ENCODE measurements at regions not wholly inside any gene's neighbourhood (a gene's known extent, or its start where the extent isn't known, plus 50 kb on each side); places are given as distances from the start of the nearest gene placed in this dataset.

DNA sequence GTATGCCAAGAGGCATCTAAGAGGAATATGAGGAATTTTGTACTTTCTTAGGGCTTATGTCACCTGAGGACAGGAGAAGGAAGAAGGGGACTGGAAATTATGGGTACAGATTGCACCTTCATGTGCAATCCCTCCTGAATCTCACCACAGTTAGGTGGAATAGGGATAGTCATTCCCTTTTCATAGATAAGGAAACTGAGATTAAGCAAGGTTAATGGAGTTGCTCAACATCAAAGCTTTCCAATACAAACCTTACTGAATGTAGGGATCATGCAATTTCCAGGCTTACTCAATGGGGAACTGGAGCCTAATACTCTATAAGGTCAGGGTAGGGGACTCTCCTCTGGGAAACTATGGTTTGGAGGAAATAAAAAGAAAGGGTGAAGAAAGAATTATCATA lies 133.0 kb downstream of the C11orf87 start:
- H2AFZ ChIP-seq (ENCODE audit: low read length, unreplicated experiment): no peak overlapping the region
- no peaks in the 10 kb centered on the region for H3K36me3 ChIP-seq (ENCODE audit: insufficient read depth, low read length)
- no peaks in the 10 kb centered on the region for H3K4me1 ChIP-seq (ENCODE audit: control insufficient read depth, insufficient read depth, low read length, unreplicated experiment)
- H3K4me3 ChIP-seq (ENCODE audit: low read depth, low read length): no peak overlapping the region
- no peak overlapping the region for H3K27ac ChIP-seq (ENCODE audit: low read depth, low read length)
- no peaks in the 10 kb centered on the region for H3K27me3 ChIP-seq (ENCODE audit: insufficient read depth, low read length)
- no peaks in the 10 kb centered on the region for H3K79me2 ChIP-seq (ENCODE audit: control insufficient read depth, insufficient read depth, low read length, unreplicated experiment)

DNA sequence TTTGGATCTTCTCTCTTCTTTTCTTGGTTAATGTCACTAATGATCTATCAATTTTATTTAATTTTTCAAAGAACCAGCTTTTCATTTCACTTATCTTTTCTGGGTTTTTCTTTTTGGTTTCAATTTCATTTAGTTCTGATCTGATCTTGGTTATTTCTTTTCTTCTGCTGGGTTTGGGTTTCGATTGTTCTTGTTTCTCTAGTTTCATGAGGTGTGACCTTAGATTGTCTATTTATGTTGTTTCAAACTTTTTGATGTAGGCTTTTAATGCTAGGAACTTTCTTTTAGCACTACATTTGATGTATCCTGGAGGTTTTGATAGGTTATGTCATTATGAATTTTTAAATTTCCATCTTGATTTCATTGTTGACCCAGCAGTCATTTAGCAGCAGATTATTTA lies 142.3 kb downstream of the C11orf87 start:
- Histone ChIP-seq H3K4me3 (ENCODE audit: low read depth, low read length) (no peak overlapping the region), H2AFZ (ENCODE audit: low read length, unreplicated experiment) (no peak overlapping the region), H3K27me3 (ENCODE audit: insufficient read depth, low read length) (peaks cover 8% of the 10 kb centered on the region; the same call in 1 of the 2 replicates), H3K27ac (ENCODE audit: low read depth, low read length) (no peak overlapping the region), H3K4me1 (ENCODE audit: control insufficient read depth, insufficient read depth, low read length, unreplicated experiment) (no peaks in the 10 kb centered on the region), H3K79me2 (ENCODE audit: control insufficient read depth, insufficient read depth, low read length, unreplicated experiment) (no peaks in the 10 kb centered on the region), H3K36me3 (ENCODE audit: insufficient read depth, low read length) (no peaks in the 10 kb centered on the region)

DNA sequence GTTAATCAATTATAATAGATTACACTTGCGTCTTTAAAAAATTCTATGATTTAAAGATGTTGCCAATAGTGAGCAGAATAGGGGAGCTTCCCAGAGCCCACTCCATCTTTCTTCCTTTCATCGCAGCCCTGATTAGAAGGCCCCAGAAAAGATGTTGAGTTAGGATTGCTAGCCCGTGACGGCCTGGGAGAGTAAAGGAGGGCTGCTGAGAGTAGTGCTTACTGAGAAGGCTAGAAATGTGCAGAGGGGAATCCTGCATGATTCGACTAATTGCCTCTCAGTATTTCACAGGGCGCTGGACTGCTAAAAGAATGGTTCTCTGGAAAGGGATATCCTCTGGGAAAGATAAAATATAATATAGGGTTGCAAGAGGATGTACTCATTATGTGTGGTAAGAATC lies 160.5 kb downstream of the C11orf87 start:
- no peaks in the 10 kb centered on the region for H3K79me2 ChIP-seq (ENCODE audit: control insufficient read depth, insufficient read depth, low read length, unreplicated experiment)
- H3K36me3 ChIP-seq (ENCODE audit: insufficient read depth, low read length): no peaks in the 10 kb centered on the region
- no peaks in the 10 kb centered on the region for H3K27me3 ChIP-seq (ENCODE audit: insufficient read depth, low read length)
- H3K4me3 ChIP-seq (ENCODE audit: low read depth, low read length): no peak overlapping the region
- no peak overlapping the region for H2AFZ ChIP-seq (ENCODE audit: low read length, unreplicated experiment)
- no peak overlapping the region for H3K27ac ChIP-seq (ENCODE audit: low read depth, low read length)
- peaks cover 16% of the 10 kb centered on the region for H3K4me1 ChIP-seq (ENCODE audit: control insufficient read depth, insufficient read depth, low read length, unreplicated experiment)

DNA sequence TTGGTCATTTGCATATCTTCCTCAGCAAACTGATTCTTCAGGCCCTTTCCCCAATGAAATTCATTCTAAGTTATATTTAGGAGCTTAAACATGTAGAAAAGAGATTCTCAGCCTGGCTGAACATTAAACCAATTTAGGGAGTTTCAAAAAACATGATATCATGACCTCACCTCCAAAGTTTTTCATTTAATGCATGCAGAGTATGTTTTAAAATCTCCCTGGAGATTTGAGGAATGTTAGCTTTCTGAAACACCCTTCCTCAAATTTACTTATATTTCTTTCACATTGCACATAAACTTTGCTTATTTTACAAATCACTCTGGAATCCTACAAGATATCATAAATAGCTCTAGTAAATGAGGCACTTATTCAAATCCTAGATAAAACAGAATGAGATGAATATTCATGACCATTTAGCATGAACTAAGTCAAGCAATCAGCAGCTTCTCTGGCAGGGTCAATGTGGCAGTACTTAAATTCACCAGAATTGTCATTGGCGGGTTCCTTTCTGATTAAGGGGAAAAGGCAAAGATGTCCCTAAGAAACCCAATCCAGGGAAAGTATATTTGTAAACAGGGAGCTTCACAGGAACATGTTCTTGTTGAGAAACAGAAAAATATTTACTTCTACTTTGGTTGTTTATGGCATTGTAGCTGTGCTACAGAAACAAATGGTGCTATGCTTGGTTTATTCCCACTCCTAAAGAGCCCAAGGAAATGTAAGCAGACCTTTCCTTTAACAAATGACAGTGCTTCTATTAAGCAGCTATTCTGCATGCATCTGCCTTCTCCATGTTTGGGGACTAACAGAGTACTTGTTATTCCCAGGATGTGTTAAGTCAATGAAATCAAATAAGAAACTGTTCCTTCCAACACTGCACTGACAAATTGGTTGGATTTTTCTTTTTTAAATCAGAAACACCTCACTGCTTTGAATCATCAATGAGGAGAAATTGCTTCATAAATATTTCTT lies 162.3 kb downstream of the C11orf87 start:
- Histone ChIP-seq H3K4me3 (ENCODE audit: low read depth, low read length) (no peak overlapping the region), H3K36me3 (ENCODE audit: insufficient read depth, low read length) (no peaks in the 10 kb centered on the region), H3K79me2 (ENCODE audit: control insufficient read depth, insufficient read depth, low read length, unreplicated experiment) (no peaks in the 10 kb centered on the region)

DNA sequence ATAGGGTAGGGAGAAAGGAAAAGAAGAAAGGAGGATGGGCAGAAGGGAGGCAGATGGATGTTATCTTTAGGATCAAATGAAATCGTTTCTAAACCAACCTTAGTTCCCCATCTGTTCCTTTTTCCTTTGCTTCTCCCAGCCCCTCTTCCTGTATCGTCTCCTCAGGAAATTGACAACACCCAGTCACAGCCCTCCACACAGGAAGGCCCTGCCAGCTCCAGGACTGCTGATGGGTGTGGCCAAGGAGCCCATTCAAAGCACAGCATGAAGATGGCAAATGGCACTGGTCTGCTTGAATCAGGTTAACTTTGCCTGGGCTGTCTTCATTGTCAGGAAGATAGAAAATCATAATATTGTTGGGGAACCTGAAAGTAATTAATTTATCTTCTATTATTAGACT lies 164.8 kb downstream of the C11orf87 start:
- H3K36me3 ChIP-seq (ENCODE audit: insufficient read depth, low read length): no peaks in the 10 kb centered on the region
- no peak overlapping the region for H3K27ac ChIP-seq (ENCODE audit: low read depth, low read length)
- no peaks in the 10 kb centered on the region for H3K79me2 ChIP-seq (ENCODE audit: control insufficient read depth, insufficient read depth, low read length, unreplicated experiment)
- H3K4me1 ChIP-seq (ENCODE audit: control insufficient read depth, insufficient read depth, low read length, unreplicated experiment): peaks cover 16% of the 10 kb centered on the region
- no peak overlapping the region for H3K4me3 ChIP-seq (ENCODE audit: low read depth, low read length)
- no peaks in the 10 kb centered on the region for H3K27me3 ChIP-seq (ENCODE audit: insufficient read depth, low read length)
- no peak overlapping the region for H2AFZ ChIP-seq (ENCODE audit: low read length, unreplicated experiment)

More for the DNA sequence above, 162.3 kb downstream of the C11orf87 start:
- H3K4me1 ChIP-seq (ENCODE audit: control insufficient read depth, insufficient read depth, low read length, unreplicated experiment): peaks cover 16% of the 10 kb centered on the region
- H3K27ac ChIP-seq (ENCODE audit: low read depth, low read length): no peak overlapping the region
- no peaks in the 10 kb centered on the region for H3K27me3 ChIP-seq (ENCODE audit: insufficient read depth, low read length)
- peak overlapping the region; percentile 24 for H2AFZ ChIP-seq (ENCODE audit: low read length, unreplicated experiment)

DNA sequence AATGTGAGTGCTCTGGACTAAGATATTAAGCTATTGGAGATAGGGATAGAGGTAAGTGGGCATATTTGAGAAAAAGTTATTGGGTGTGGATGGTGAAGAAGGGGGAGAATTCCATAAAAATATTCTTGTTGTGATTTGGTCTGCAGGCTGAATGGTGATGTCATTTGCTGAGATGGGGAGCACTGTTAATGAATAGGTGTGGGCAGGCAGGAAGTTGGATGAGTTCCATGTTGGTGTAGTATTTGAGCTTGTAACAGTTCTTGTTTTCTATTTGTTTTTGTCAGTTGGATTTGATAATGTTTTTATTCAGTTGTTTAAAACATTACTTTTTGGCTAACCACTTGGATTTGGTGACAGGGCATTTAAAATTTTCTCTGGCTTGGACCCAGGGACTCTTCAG lies 168.8 kb downstream of the C11orf87 start:
- Histone ChIP-seq H2AFZ (ENCODE audit: low read length, unreplicated experiment) (no peak overlapping the region), H3K36me3 (ENCODE audit: insufficient read depth, low read length) (no peaks in the 10 kb centered on the region), H3K27me3 (ENCODE audit: insufficient read depth, low read length) (peaks cover 10% of the 10 kb centered on the region; the same call in 1 of the 2 replicates), H3K27ac (ENCODE audit: low read depth, low read length) (no peak overlapping the region), H3K4me3 (ENCODE audit: low read depth, low read length) (no peak overlapping the region), H3K4me1 (ENCODE audit: control insufficient read depth, insufficient read depth, low read length, unreplicated experiment) (no peaks in the 10 kb centered on the region), H3K79me2 (ENCODE audit: control insufficient read depth, insufficient read depth, low read length, unreplicated experiment) (no peaks in the 10 kb centered on the region)

DNA sequence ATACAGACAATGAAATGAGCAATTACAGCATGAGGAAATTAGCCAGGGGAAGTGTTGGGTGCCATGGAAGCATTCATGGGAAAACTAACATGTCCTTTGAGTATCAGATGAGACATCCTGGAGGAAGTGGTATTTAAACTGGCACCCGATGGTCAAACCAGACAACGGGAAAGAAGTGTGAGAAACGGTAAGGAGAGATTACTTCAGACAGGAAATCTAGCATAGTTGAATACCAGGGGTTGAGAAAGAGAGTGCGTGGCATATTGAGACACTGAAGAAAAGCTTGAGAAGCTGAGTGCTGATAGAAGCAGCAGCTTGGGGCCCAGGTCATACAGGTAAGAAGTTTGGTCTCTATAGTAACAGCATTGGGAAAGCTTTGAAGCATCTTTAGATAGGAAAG lies 175.3 kb downstream of the C11orf87 start:
- Histone ChIP-seq H3K27me3 (ENCODE audit: insufficient read depth, low read length) (peaks cover 17% of the 10 kb centered on the region; the same call in 1 of the 2 replicates), H3K27ac (ENCODE audit: low read depth, low read length) (no peak overlapping the region), H3K4me1 (ENCODE audit: control insufficient read depth, insufficient read depth, low read length, unreplicated experiment) (no peaks in the 10 kb centered on the region), H3K79me2 (ENCODE audit: control insufficient read depth, insufficient read depth, low read length, unreplicated experiment) (no peaks in the 10 kb centered on the region), H3K36me3 (ENCODE audit: insufficient read depth, low read length) (no peaks in the 10 kb centered on the region), H2AFZ (ENCODE audit: low read length, unreplicated experiment) (no peak overlapping the region), H3K4me3 (ENCODE audit: low read depth, low read length) (no peak overlapping the region)

DNA sequence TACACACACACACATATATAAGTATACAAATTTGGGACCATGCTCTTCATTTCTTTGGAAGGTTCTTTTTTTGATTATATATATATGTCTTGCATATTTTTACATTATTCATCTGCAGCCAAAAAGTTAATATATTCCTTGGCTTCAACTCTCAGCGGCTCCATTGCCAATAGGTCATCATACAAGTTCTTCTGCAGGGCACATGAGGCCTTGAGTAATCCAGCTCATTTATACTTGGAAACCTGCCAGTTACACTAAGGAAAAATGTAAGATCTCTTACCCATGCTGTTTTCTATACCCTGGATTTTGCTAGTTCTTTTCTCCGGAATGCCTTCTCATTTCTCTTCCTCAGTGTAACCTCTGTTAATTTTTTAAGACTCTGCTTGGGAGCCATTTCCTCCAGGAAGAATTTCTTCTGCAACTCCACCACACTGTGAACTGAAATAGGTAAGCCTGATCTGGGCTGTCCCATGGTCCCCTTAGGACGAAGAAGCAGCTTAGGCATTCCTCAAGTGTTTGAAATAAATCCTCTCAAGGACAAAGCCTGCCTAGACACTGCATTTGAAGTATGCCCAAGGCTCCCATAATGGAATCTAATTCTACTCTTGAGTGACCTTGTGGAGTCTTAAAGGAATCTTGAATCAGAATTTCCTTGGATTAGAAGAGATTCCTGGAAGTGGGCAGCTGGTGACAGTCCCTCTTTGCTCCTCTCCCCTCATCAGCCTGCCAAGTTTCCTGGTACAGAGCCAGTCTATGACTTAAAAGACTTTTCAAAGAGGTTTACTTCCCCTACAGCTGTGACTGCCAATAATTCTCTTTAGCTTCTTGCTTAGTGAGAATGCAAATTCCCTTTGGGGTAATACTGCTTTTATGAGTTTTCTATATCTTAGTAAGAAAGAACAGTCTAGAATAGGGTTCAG lies 182.8 kb downstream of the C11orf87 start:
- no peak overlapping the region for H3K27ac ChIP-seq (ENCODE audit: low read depth, low read length)
- no peak overlapping the region for H2AFZ ChIP-seq (ENCODE audit: low read length, unreplicated experiment)
- H3K4me1 ChIP-seq (ENCODE audit: control insufficient read depth, insufficient read depth, low read length, unreplicated experiment): no peaks in the 10 kb centered on the region
- H3K36me3 ChIP-seq (ENCODE audit: insufficient read depth, low read length): no peaks in the 10 kb centered on the region
- H3K4me3 ChIP-seq (ENCODE audit: low read depth, low read length): no peak overlapping the region
- H3K27me3 ChIP-seq (ENCODE audit: insufficient read depth, low read length): peaks cover 10% of the 10 kb centered on the region; the same call in 1 of the 2 replicates
- no peaks in the 10 kb centered on the region for H3K79me2 ChIP-seq (ENCODE audit: control insufficient read depth, insufficient read depth, low read length, unreplicated experiment)

DNA sequence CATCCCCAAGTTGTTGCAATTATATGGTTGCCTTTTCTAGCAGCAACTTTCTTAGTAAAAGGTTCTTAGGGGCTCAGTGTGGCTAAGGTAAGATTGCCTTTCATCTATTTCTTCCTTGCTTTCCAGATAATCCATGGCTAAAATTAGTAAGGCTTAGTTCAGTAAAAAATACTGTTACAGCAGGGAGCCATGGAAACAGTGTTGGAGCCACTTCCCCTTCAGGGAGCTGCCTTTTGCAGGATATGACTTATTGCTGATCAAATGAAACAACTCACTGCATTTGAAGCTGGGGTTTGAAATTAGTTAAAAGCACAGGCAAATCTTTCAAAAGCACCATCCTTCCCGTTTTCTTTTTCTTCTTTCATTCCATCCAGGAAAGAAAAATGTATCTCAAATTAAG lies 184.3 kb downstream of the C11orf87 start:
- Histone ChIP-seq H3K4me3 (ENCODE audit: low read depth, low read length) (no peak overlapping the region), H3K79me2 (ENCODE audit: control insufficient read depth, insufficient read depth, low read length, unreplicated experiment) (no peaks in the 10 kb centered on the region), H3K4me1 (ENCODE audit: control insufficient read depth, insufficient read depth, low read length, unreplicated experiment) (no peaks in the 10 kb centered on the region), H3K27ac (ENCODE audit: low read depth, low read length) (no peak overlapping the region), H2AFZ (ENCODE audit: low read length, unreplicated experiment) (no peak overlapping the region), H3K27me3 (ENCODE audit: insufficient read depth, low read length) (0 out of 2 replicates have a peak, but pooled peaks cover 4% of the 10 kb centered on the region), H3K36me3 (ENCODE audit: insufficient read depth, low read length) (no peaks in the 10 kb centered on the region)

DNA sequence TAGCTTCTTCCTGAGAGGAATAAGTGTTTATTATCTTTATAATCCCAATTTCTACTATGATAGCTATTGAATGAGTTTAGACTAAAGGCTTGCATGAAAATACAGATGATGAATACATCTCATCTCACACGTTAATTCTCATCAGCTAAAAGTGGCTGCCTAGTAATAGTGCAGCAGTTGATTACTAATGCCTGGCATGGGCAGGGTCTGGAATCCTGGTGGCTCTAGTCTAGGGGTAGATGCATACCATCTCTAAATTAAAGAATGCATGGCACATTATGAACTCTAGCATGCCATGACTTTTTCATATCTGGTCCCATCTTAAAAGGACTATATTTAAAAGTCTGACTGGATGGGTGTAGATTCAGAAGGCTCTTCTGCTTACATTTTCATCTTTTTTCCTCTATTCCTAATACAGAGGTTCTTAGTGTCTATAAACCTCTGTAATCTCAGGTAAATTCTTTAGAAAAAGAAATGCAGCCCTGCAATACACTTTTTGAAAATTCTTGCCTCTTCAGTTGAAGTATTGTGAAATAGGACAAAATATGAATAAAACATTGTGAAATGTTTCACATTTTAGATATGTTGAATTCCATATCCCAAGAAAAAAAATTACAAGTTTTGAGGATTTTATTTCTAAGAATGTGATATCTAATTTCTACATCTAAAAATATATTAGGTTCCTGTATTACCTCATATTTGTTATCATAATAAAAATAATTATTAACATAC lies 187.6 kb downstream of the C11orf87 start:
- no peaks in the 10 kb centered on the region for H3K4me1 ChIP-seq (ENCODE audit: control insufficient read depth, insufficient read depth, low read length, unreplicated experiment)
- H3K4me3 ChIP-seq (ENCODE audit: low read depth, low read length): no peak overlapping the region
- no peak overlapping the region for H3K27ac ChIP-seq (ENCODE audit: low read depth, low read length)
- H2AFZ ChIP-seq (ENCODE audit: low read length, unreplicated experiment): no peak overlapping the region
- H3K36me3 ChIP-seq (ENCODE audit: insufficient read depth, low read length): no peaks in the 10 kb centered on the region
- H3K79me2 ChIP-seq (ENCODE audit: control insufficient read depth, insufficient read depth, low read length, unreplicated experiment): no peaks in the 10 kb centered on the region
- H3K27me3 ChIP-seq (ENCODE audit: insufficient read depth, low read length): 0 out of 2 replicates have a peak, but pooled peaks cover 3% of the 10 kb centered on the region

All from ACC112 (cell line).